Coronary artery (tissue), 2 donors: ENCODE measurements at regions not wholly inside any gene's neighbourhood (a gene's known extent, or its start where the extent isn't known, plus 50 kb on each side); places are given as distances from the start of the nearest gene placed in this dataset.

Experiments used
- DNase-seq: peaks from one replicate; pipeline ENCODE4 v3.0.0-alpha.2; 2017; ENCODE audit warnings: low spot score
- H3K27ac ChIP-seq, 2 donors: fragments of 200-600 bp; sonication (generic); one replicate each; pipeline ENCODE4 v1.5.1; 2016 to 2019
- H3K4me3 ChIP-seq: fragments of 200-600 bp; sonication (generic); 2 replicates; pipeline ENCODE4 v1.5.1; 2016; ENCODE audit warnings: mild to moderate bottlenecking, moderate library complexity
- TF ChIP-seq, protein P1 (sequence below): fragments of 200-600 bp; sonication (generic); IDR thresholded peaks from one replicate; pipeline ENCODE4 v1.5.1; 2019; ENCODE audit warnings: antibody characterized with exemption

DNA sequence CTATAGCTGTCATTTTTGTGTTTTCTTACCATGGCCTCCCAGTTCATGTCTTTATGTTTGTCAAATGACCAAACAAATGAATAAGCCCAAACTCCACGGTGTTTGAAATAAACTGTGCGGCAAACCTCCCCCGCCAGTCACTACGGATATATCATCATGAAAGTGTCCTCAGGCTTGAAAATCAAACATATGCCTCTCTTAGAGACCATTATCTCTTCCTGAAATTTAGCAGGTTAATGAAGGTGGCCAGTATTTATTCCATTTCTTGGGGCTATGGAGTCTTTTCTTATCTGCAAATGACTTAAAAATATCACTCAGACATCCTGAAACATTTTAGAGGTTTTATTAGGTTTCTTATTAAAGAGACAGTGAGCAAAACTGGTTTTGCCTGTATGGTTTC, 610.3 kb upstream of the CDH5 start:
- TF ChIP-seq, protein P1, sequence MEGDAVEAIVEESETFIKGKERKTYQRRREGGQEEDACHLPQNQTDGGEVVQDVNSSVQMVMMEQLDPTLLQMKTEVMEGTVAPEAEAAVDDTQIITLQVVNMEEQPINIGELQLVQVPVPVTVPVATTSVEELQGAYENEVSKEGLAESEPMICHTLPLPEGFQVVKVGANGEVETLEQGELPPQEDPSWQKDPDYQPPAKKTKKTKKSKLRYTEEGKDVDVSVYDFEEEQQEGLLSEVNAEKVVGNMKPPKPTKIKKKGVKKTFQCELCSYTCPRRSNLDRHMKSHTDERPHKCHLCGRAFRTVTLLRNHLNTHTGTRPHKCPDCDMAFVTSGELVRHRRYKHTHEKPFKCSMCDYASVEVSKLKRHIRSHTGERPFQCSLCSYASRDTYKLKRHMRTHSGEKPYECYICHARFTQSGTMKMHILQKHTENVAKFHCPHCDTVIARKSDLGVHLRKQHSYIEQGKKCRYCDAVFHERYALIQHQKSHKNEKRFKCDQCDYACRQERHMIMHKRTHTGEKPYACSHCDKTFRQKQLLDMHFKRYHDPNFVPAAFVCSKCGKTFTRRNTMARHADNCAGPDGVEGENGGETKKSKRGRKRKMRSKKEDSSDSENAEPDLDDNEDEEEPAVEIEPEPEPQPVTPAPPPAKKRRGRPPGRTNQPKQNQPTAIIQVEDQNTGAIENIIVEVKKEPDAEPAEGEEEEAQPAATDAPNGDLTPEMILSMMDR: no peak
- no peak for DNase-seq
- H3K4me3 ChIP-seq: no peak overlapping the region
- no peak overlapping the region for H3K27ac ChIP-seq

DNA sequence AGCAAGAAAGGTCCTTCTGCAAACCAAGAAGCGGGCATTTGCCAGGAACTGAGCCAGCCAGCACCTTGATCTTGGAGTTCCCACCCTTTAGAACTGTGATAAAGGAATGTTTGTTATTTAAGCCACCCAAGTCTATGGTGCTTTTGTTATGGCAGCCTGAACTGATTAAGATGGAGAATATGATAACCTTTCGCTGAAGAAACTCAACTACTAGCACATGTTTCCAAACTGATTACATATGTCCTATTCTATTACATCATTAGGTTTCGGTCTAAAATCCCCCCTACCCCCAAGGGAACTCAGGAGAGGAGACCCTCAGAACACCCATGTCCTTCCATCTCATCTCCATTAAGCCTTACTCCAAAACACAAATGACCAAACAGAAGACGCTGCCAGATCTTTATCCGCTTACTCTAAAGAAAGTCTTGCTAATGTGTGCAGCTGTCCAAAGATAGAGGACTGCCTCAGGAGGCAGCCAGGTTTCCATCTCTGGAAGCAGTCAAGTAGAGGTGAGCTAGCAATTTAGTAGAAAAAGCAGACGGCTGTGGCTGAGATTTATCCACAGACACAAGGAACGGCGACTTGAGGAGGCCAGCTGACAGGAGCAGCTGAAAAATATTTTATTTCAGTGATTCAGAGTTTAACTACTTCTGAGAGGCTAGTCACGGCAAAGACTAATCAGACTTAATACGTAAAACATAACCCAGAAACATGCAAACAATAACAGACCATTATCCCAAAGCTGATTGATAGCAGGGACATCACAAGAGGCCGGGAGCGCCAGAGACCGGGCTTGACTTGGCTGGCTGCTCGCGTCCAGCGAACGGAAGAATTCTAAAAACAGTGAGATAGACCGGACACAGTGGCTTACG, 611.4 kb upstream of the CDH5 start:
- DNase-seq: no peak
- TF ChIP-seq, protein P1: no peak
- H3K27ac ChIP-seq: no peak overlapping the region
- no peak overlapping the region for H3K4me3 ChIP-seq

DNA sequence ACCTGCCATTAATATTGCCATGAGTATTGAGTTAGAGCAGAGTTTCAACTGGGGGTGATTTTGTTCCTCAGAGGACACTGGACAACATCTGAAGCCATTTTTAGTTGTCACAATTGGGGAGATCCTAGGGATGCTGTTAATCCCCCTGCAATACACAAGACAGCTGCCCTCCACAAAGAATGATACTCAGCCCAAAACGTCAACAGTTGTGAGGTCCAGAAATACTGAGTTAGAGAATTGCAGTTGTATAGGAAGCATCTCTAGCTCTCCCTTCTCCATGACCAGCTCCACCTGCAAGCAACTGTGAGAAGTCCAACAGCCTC, 614.0 kb upstream of the CDH5 start:
- H3K4me3 ChIP-seq: no peak overlapping the region
- TF ChIP-seq, protein P1: no peak
- DNase-seq: no peak
- H3K27ac ChIP-seq: no peak overlapping the region

DNA sequence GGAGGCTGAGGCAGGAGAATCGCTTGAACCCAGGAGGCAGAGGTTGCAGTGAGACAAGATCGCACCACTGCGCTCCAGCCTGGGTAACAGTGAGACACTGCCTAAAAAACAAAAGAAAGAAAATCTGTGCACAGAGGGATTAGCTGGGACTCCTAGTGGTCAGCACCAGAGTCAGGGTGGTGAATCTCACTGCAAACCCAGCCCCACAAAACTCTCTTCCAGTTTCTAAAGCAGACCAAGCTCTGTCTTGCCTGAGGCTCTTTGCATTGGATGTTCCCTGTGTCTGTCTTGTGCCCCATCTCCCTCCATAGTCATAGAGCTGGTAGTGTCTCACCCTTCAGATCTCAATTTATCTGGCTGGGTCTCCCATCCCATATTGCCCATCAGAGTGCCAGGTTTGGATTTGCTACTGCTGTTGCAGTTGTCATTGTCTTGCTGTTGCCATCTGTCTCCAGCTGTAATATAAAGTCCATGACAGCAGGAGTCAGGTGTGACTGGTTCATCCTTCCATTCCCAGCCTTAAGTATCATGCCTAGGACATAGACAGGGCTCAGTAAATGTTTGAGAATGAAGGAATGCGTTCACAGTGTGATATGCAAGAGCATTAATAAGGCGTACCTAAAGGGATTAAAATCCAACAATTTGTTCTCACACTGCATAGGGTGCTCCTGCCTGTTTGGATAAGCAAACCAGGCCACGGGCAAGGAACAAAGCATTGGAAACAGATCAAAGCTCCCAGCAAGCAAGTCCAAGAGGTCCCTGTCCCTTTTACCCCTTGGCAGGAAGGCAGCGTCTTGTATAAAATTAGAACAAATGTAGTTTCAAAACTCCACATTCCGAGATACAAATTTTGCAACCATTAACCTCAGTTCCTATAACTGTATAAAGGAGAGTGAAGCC, 614.6 kb upstream of the CDH5 start:
- no peak overlapping the region for H3K4me3 ChIP-seq
- H3K27ac ChIP-seq: no peak overlapping the region
- TF ChIP-seq, protein P1: no peak
- no peak for DNase-seq

DNA sequence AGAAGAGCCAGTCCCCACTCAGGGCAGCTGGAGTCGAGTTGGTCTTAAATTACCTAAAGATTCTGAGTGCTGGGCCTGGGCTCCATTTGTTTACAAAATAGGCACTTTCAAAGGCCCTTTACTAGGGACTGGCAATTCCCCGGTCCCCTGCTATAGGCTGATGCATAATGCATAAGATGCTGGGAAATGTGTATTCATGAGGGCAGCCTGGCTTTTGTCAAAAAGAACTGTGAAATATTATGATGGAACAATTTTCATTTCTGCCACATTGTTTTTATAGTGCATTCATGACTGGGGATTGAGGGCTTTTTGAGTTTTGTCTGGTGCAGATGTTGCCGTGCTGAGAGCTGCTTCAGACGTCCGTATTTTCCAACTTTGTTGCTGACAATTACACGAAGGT, 617.0 kb upstream of the CDH5 start:
- no peak for DNase-seq
- no peak overlapping the region for H3K4me3 ChIP-seq
- H3K27ac ChIP-seq: no peak overlapping the region

DNA sequence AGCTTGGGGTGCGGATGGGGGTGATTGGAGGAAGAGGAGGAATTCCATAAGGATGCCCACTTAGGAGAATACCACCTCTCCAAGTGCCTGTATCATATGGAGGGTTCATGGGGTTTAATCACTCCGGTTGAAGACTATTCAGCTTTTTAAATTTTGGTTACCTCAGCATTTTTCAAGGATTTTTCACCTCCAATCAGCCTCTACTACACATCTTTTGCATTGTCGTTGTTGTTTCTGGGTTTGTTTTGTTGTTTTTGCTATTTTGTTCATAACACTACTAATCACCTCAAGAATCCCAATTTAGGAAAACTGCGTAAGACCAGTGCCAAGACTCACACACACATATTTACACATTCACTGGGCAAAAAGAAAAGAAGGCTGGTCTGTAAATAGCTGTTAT, 619.5 kb upstream of the CDH5 start:
- TF ChIP-seq, protein P1: no peak
- no peak for DNase-seq
- no peak overlapping the region for H3K27ac ChIP-seq

More for the DNA sequence above, 617.0 kb upstream of the CDH5 start:
- TF ChIP-seq, protein P1: no peak

More for the DNA sequence above, 619.5 kb upstream of the CDH5 start:
- H3K4me3 ChIP-seq: no peak overlapping the region
